ENCODE measurements at regions not wholly inside any gene's neighbourhood (a gene's known extent, or its start where the extent isn't known, plus 50 kb on each side); places are given as distances from the start of the nearest gene placed in this dataset.

DNA sequence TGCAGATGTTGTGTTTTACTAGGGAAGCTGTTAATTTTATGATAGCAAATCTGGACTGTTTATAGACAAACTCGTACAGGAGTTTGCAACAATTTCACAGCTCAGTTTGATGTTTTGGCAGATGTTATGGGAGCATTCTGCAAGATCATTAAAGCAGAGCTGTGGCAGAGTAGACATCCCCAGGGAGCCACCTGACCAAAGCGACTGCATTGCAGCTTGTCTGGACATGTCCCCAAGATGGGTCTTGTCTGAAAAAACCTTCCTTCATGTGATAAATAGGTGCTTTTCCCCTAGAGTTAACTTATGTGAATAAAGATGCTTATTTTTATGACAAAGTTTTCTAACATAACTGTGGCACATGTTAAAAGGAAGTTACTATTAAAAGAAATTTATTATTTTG, 91.2 kb upstream of the GPR141 start:
- Histone ChIP-seq H3K36me3 (ENCODE audit: insufficient read depth) (no peaks in the 10 kb centered on the region), H2AFZ (peak overlapping the region; percentile 56), H4K20me1 (replicated peaks; ENCODE audit: insufficient read depth) (no peaks in the 10 kb centered on the region), H3K4me1 (ENCODE audit: insufficient read depth) (no peaks in the 10 kb centered on the region), H3K4me2 (no peak overlapping the region), H3K27me3 (ENCODE audit: insufficient read depth) (no peaks in the 10 kb centered on the region), H3K4me3 (no peak overlapping the region), H3K79me2 (replicated peaks; ENCODE audit: insufficient read depth) (no peaks in the 10 kb centered on the region), H3K27ac (ENCODE audit: low read depth) (no peak overlapping the region), H3F3A (replicated peaks; ENCODE audit: low read depth) (no peaks in the 10 kb centered on the region), H3K9me2 (ENCODE audit: insufficient read depth) (peaks cover 5% of the 10 kb centered on the region)
- Mint-ChIP-seq H3K4me1 (peaks cover 4% of the 10 kb centered on the region; the same call in 2 of the 3 replicates), H3K9me3 (peaks cover 7% of the 10 kb centered on the region; the same call in 2 of the 3 replicates), H3K27me3 (ENCODE audit: insufficient read depth, low read depth, poor library complexity) (peaks cover 3% of the 10 kb centered on the region), H3K4me3 (no peak overlapping the region), H3K27ac (no peak overlapping the region), H3K36me3 (ENCODE audit: low read depth) (peaks cover 5% of the 10 kb centered on the region; the same call in 1 of the 3 replicates)
- ATAC-seq (no peak), DNase-seq (ENCODE audit: low spot score) (no peak)
- TF ChIP-seq CREB1 (CRISPR knock-in tag; IDR thresholded peaks at IDR 0.05; ENCODE audit: low read depth) (no peak), EZH2 (IDR thresholded peaks at IDR 0.05; ENCODE audit: low read depth, unreplicated experiment) (no peak), ZNF462 (CRISPR knock-in tag; IDR thresholded peaks at IDR 0.05) (no peak), POLR2AphosphoS5 (IDR thresholded peaks at IDR 0.05; ENCODE audit: low read depth) (no peak), ZNF331 (CRISPR knock-in tag; IDR thresholded peaks at IDR 0.05; ENCODE audit: low read depth) (no peak), JUNB (IDR thresholded peaks at IDR 0.05; ENCODE audit: unreplicated experiment) (no peak), EZH2phosphoT487 (IDR thresholded peaks at IDR 0.05; ENCODE audit: unreplicated experiment) (no peak), NANOG (IDR thresholded peaks at IDR 0.05; ENCODE audit: borderline replicate concordance) (no peak)
